Neural cell (in vitro differentiated cells): ENCODE measurements at regions not wholly inside any gene's neighbourhood (a gene's known extent, or its start where the extent isn't known, plus 50 kb on each side); places are given as distances from the start of the nearest gene placed in this dataset.

ENCODE experiments used
- H2AFZ ChIP-seq: fragments of 200-600, 300-800 bp; sonication (generic), shearing (Covaris generic); 2 replicates; pipeline ENCODE4 v1.6.0; 2014; ENCODE audit warnings: low read depth, mild to moderate bottlenecking, antibody characterized with exemption, low read length, moderate library complexity
- H3F3A ChIP-seq: fragments of 200-600 bp; shearing (Covaris generic); 2 replicates; pipeline ENCODE4 v1.6.1; 2016; ENCODE audit warnings: mild to moderate bottlenecking, moderate library complexity, mixed read lengths, antibody characterized with exemption, low read length; ENCODE audit not compliant: insufficient read depth, poor library complexity, severe bottlenecking
- H3K27ac ChIP-seq: fragments of 200-600, 300-800 bp; sonication (generic), shearing (Covaris generic); 2 replicates; pipeline ENCODE4 v1.5.1; 2014; ENCODE audit warnings: mild to moderate bottlenecking, low read length, moderate library complexity
- H3K27me3 ChIP-seq: fragments of 300-800, 200-600 bp; sonication (generic), shearing (Covaris generic); 2 replicates; pipeline ENCODE4 v1.6.0; 2014; ENCODE audit warnings: mild to moderate bottlenecking, low read depth, low read length, moderate library complexity; ENCODE audit not compliant: insufficient read depth
- H3K36me3 ChIP-seq: fragments of 300-800, 200-600 bp; sonication (generic), shearing (Covaris generic); 2 replicates; pipeline ENCODE4 v1.5.1; 2014; ENCODE audit warnings: mild to moderate bottlenecking, antibody characterized with exemption, low read length, moderate library complexity; ENCODE audit not compliant: insufficient read depth
- H3K4me2 ChIP-seq: fragments of 300-800, 200-600 bp; sonication (generic), shearing (Covaris generic); 2 replicates; pipeline ENCODE4 v1.6.0; 2014; ENCODE audit warnings: mild to moderate bottlenecking, low read length
- H3K4me3 ChIP-seq: fragments of 300-800, 200-600 bp; sonication (generic), shearing (Covaris generic); 2 replicates; pipeline ENCODE4 v1.5.1; 2014; ENCODE audit warnings: mild to moderate bottlenecking, low read length, moderate library complexity
- H3K79me2 ChIP-seq: fragments of 200-600 bp; shearing (Covaris generic); replicated peaks from 2 replicates; pipeline ENCODE4 v1.6.0; 2014; ENCODE audit warnings: mild to moderate bottlenecking, low read length, moderate library complexity; ENCODE audit not compliant: insufficient read depth
- H3K9ac ChIP-seq: fragments of 300-800, 200-600 bp; sonication (generic), shearing (Covaris generic); 2 replicates; pipeline ENCODE4 v1.6.1; 2016; ENCODE audit warnings: mild to moderate bottlenecking, low read length, mixed read lengths
- H3K9me2 ChIP-seq: fragments of 200-600 bp; shearing (Covaris generic); 2 replicates; pipeline ENCODE4 v1.6.1; 2016; ENCODE audit warnings: mild to moderate bottlenecking, low read length, mixed read lengths; ENCODE audit not compliant: insufficient read depth
- H3K9me3 ChIP-seq: fragments of 200-600, 300-800 bp; sonication (generic), shearing (Covaris generic); 2 replicates; pipeline ENCODE4 v1.6.1; 2016; ENCODE audit warnings: mild to moderate bottlenecking, mixed run types, low read length, moderate library complexity, mixed read lengths
- H4K20me1 ChIP-seq: fragments of 200-600 bp; shearing (Covaris generic); 2 replicates; pipeline ENCODE4 v1.6.1; 2016; ENCODE audit warnings: mild to moderate bottlenecking, mixed run types; ENCODE audit not compliant: insufficient read depth
- EP300 ChIP-seq: fragments of 450-650 bp; conservative IDR thresholded peaks from 2 replicates; pipeline ENCODE4 v1.6.1; 2014; ENCODE audit warnings: antibody characterized with exemption, mild to moderate bottlenecking, moderate library complexity; ENCODE audit not compliant: poor library complexity, severe bottlenecking
- EZH2 ChIP-seq: fragments of 200-600, 300-800 bp; shearing (Covaris generic), sonication (generic); IDR thresholded peaks from 2 replicates; pipeline ENCODE4 v1.6.1; 2014; ENCODE audit warnings: antibody characterized with exemption, low read length, borderline replicate concordance, mild to moderate bottlenecking; ENCODE audit not compliant: insufficient read depth, poor library complexity, severe bottlenecking
- MXI1 ChIP-seq: fragments of 450-650 bp; conservative IDR thresholded peaks from 2 replicates; pipeline ENCODE4 v1.6.1; 2014; ENCODE audit warnings: antibody characterized with exemption, mild to moderate bottlenecking; ENCODE audit not compliant: poor library complexity, severe bottlenecking
- POLR2AphosphoS5 ChIP-seq: IDR thresholded peaks from 2 replicates; pipeline ENCODE4 v1.6.1; 2012
- RAD21 ChIP-seq: fragments of 450-650 bp; conservative IDR thresholded peaks from 2 replicates; pipeline ENCODE4 v1.6.1; 2014; ENCODE audit warnings: antibody characterized with exemption, mild to moderate bottlenecking, moderate library complexity
- SMC3 ChIP-seq: fragments of 450-650 bp; conservative IDR thresholded peaks from 2 replicates; pipeline ENCODE4 v1.6.1; 2014; ENCODE audit warnings: antibody characterized with exemption, mild to moderate bottlenecking, moderate library complexity; ENCODE audit not compliant: poor library complexity
- TAF1 ChIP-seq: IDR thresholded peaks from 2 replicates; pipeline ENCODE4 v1.6.1; 2012; ENCODE audit warnings: low read depth
- TF ChIP-seq, protein P1 (sequence below): fragments of 450-650 bp; IDR thresholded peaks from 2 replicates; pipeline ENCODE4 v1.5.1; 2014; ENCODE audit warnings: antibody characterized with exemption, mild to moderate bottlenecking, moderate library complexity; ENCODE audit not compliant: poor library complexity, severe bottlenecking
- TF ChIP-seq, protein P2 (sequence below): IDR thresholded peaks from 2 replicates; pipeline ENCODE4 v1.6.1; 2012; ENCODE audit warnings: borderline replicate concordance

DNA sequence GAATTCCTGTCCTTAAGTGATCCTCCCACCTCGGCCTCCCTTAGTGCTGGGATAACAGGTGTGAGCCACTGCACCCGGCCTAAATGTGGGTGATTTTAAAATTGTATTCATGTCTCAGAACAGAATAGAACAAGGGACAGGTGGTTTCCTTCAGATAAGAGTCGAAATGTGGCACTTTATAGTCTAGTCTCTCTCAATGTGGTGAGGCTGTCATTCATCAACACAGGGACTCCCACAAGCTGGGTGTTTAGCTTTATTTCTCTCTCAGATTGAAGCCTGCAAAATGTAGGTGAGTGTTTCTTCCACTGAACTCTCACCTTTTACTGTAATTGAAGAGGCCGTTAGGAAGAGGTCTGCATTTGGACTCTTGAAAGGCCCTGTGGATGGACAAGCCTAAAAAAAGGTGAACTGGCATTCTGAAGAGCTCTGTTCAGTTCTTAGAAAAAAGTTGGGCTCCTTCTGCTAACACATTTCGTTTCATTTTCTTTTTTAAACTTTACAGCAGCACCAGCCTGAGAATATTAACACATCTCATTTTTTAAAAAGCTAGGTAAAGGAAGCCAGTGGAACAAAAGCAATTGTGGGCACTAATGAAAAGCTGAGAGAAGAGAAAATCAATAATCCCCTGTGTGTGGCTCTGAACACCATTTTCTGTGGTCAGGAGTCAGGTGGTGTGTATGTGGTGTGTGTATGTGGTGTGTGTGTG, 126.2 kb upstream of the SLC28A3 start:
- H3F3A ChIP-seq = no peaks in the 10 kb centered on the region
- H3K4me3 ChIP-seq = no peak overlapping the region
- H2AFZ ChIP-seq = no peak overlapping the region
- no peak overlapping the region for H3K9ac ChIP-seq
- no peak overlapping the region for H3K27ac ChIP-seq
- no peaks in the 10 kb centered on the region for H3K36me3 ChIP-seq
- no peak for TF ChIP-seq EZH2
- no peaks in the 10 kb centered on the region for H3K79me2 ChIP-seq
- H3K9me3 ChIP-seq = no peaks in the 10 kb centered on the region
- no peak overlapping the region for H3K4me2 ChIP-seq
- H4K20me1 ChIP-seq = no peaks in the 10 kb centered on the region
- no peaks in the 10 kb centered on the region for H3K9me2 ChIP-seq
- no peaks in the 10 kb centered on the region for H3K27me3 ChIP-seq

DNA sequence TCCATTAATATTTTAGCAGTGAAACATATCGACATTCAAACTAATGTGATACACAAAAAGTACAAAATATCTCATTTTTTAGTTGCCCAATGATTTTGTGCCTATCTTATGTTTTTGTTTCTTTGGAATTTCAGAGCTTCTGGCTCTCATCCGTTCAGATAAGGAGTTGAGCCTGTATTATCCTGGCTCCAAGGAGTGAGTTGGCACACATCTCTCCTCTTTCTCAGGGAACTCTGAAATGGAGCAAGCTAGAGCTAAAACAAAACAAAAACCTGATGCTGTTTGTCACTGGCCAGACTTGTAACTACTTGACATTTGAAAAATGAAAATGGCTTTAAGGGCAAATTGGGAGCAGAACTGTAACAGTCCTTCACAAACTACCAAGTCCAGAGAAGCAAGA, 131.3 kb upstream of the SLC28A3 start:
- Histone ChIP-seq H3K27me3 (no peaks in the 10 kb centered on the region), H3K4me2 (no peak overlapping the region), H3K36me3 (no peaks in the 10 kb centered on the region), H3K79me2 (no peaks in the 10 kb centered on the region), H4K20me1 (no peaks in the 10 kb centered on the region), H3K9me2 (no peaks in the 10 kb centered on the region), H3K27ac (no peak overlapping the region), H3K9ac (no peak overlapping the region), H2AFZ (no peak overlapping the region), H3F3A (no peaks in the 10 kb centered on the region), H3K9me3 (no peaks in the 10 kb centered on the region), H3K4me3 (no peak overlapping the region)
- TF ChIP-seq SMC3 = no peak
- no peak for TF ChIP-seq POLR2AphosphoS5
- TF ChIP-seq MXI1 = no peak
- TF ChIP-seq EZH2 = no peak
- TF ChIP-seq EP300 = no peak
- TF ChIP-seq RAD21 = no peak
- no peak for TF ChIP-seq TAF1
- TF ChIP-seq, protein P1, sequence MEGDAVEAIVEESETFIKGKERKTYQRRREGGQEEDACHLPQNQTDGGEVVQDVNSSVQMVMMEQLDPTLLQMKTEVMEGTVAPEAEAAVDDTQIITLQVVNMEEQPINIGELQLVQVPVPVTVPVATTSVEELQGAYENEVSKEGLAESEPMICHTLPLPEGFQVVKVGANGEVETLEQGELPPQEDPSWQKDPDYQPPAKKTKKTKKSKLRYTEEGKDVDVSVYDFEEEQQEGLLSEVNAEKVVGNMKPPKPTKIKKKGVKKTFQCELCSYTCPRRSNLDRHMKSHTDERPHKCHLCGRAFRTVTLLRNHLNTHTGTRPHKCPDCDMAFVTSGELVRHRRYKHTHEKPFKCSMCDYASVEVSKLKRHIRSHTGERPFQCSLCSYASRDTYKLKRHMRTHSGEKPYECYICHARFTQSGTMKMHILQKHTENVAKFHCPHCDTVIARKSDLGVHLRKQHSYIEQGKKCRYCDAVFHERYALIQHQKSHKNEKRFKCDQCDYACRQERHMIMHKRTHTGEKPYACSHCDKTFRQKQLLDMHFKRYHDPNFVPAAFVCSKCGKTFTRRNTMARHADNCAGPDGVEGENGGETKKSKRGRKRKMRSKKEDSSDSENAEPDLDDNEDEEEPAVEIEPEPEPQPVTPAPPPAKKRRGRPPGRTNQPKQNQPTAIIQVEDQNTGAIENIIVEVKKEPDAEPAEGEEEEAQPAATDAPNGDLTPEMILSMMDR = no peak

DNA sequence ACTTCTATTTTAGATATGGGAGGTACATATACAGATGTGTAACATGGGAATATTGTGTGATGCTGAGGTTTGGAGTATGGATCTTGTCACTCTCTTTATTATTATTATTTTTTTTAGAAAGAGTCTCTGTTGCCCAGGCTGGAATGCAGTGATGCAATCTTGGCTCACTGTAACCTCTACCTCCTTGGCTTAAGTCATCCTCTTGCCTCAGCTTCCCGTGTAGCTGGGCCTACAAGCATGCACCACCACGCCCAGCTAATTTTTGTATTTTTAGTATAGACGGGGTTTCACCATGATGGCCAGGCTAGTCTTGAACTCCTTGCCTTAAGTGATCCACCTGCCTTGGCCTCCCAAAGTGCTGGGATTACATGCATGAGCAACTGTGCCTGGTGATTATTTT, 138.4 kb upstream of the SLC28A3 start:
- Histone ChIP-seq H3K9me3 (no peaks in the 10 kb centered on the region), H3F3A (no peaks in the 10 kb centered on the region), H3K36me3 (no peaks in the 10 kb centered on the region), H3K9me2 (no peaks in the 10 kb centered on the region), H3K4me2 (no peak overlapping the region), H2AFZ (no peak overlapping the region), H3K27me3 (no peaks in the 10 kb centered on the region), H3K27ac (no peak overlapping the region), H3K9ac (no peak overlapping the region), H4K20me1 (no peaks in the 10 kb centered on the region), H3K4me3 (no peak overlapping the region), H3K79me2 (no peaks in the 10 kb centered on the region)
- TF ChIP-seq MXI1 (no peak), POLR2AphosphoS5 (no peak), TAF1 (no peak), EP300 (no peak), SMC3 (no peak), RAD21 (no peak), EZH2 (no peak)
- TF ChIP-seq, protein P1 = no peak
- TF ChIP-seq, protein P2, sequence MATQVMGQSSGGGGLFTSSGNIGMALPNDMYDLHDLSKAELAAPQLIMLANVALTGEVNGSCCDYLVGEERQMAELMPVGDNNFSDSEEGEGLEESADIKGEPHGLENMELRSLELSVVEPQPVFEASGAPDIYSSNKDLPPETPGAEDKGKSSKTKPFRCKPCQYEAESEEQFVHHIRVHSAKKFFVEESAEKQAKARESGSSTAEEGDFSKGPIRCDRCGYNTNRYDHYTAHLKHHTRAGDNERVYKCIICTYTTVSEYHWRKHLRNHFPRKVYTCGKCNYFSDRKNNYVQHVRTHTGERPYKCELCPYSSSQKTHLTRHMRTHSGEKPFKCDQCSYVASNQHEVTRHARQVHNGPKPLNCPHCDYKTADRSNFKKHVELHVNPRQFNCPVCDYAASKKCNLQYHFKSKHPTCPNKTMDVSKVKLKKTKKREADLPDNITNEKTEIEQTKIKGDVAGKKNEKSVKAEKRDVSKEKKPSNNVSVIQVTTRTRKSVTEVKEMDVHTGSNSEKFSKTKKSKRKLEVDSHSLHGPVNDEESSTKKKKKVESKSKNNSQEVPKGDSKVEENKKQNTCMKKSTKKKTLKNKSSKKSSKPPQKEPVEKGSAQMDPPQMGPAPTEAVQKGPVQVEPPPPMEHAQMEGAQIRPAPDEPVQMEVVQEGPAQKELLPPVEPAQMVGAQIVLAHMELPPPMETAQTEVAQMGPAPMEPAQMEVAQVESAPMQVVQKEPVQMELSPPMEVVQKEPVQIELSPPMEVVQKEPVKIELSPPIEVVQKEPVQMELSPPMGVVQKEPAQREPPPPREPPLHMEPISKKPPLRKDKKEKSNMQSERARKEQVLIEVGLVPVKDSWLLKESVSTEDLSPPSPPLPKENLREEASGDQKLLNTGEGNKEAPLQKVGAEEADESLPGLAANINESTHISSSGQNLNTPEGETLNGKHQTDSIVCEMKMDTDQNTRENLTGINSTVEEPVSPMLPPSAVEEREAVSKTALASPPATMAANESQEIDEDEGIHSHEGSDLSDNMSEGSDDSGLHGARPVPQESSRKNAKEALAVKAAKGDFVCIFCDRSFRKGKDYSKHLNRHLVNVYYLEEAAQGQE = no peak
